CD4-positive, alpha-beta memory T cell (primary cell): ENCODE measurements at regions not wholly inside any gene's neighbourhood (a gene's known extent, or its start where the extent isn't known, plus 50 kb on each side); places are given as distances from the start of the nearest gene placed in this dataset.

Source experiments
- CTCF ChIA-PET: fragments of 350-600 bp; sonication (Branson Sonifier 250); formaldehyde crosslinking; loops from one replicate; lab custom pipeline; 2021; ENCODE audit warnings: inconsistent platforms; ENCODE audit not compliant: partially characterized antibody; lab: Charles Lee
- POLR2A ChIA-PET: fragments of 350-600 bp; sonication (Branson Sonifier 250); formaldehyde crosslinking; loops from one replicate; lab custom pipeline; 2021; ENCODE audit not compliant: partially characterized antibody; lab: Charles Lee
- DNase-seq, 5 donors: peaks; one replicate each; pipeline versions ENCODE4 v3.0.0 to v3.0.0-alpha.2; 2020 to 2022; ENCODE audit warnings: mixed read lengths in 1 of 5
- H3K27ac ChIP-seq: one replicate; pipeline ENCODE4 v1.7.0; 2013; ENCODE audit warnings: low read depth, low read length
- H3K27me3 ChIP-seq: 2 replicates; pipeline ENCODE4 v1.7.0; 2013; ENCODE audit warnings: mild to moderate bottlenecking, low read length, moderate library complexity; ENCODE audit not compliant: insufficient read depth
- H3K36me3 ChIP-seq: 2 replicates; pipeline ENCODE4 v1.7.0; 2013; ENCODE audit warnings: mild to moderate bottlenecking, low read length, moderate library complexity; ENCODE audit not compliant: insufficient read depth
- H3K4me1 ChIP-seq: 2 replicates; pipeline ENCODE4 v1.7.0; 2013; ENCODE audit warnings: mild to moderate bottlenecking, low read length, moderate library complexity; ENCODE audit not compliant: insufficient read depth
- H3K4me3 ChIP-seq, 2 donors: one replicate each; pipeline ENCODE4 v1.7.0; 2013; ENCODE audit warnings: low read length in 2 of 2, mild to moderate bottlenecking in 1 of 2
- H3K9me3 ChIP-seq, 2 donors: one replicate each; pipeline ENCODE4 v1.7.0; 2013; ENCODE audit warnings: low read length in 2 of 2, control low read depth in 1 of 2; ENCODE audit not compliant: control insufficient read depth in 1 of 2
- H3K27ac Mint-ChIP-seq, 7 donors: one replicate each; pipeline ENCODE4 v1.8.0; 2020 to 2021; ENCODE audit warnings: mixed read lengths in 7 of 7, mild to moderate bottlenecking in 6 of 7, inconsistent platforms in 3 of 7, moderate library complexity in 3 of 7
- H3K27me3 Mint-ChIP-seq, 2 donors: one replicate each; pipeline ENCODE4 v1.8.0; 2020 to 2021; ENCODE audit warnings: mixed read lengths in 2 of 2
- H3K36me3 Mint-ChIP-seq, 2 donors: one replicate each; pipeline ENCODE4 v1.8.0; 2020 to 2021; ENCODE audit warnings: mixed read lengths in 2 of 2, inconsistent platforms in 1 of 2, mild to moderate bottlenecking in 1 of 2
- H3K4me1 Mint-ChIP-seq, 4 donors: one replicate each; pipeline ENCODE4 v1.8.0; 2020 to 2021; ENCODE audit warnings: mixed read lengths in 4 of 4, mild to moderate bottlenecking in 1 of 4
- H3K4me3 Mint-ChIP-seq, 8 donors: one replicate each; pipeline ENCODE4 v1.8.0; 2020 to 2021; ENCODE audit warnings: mixed read lengths in 8 of 8, mild to moderate bottlenecking in 7 of 8, moderate library complexity in 6 of 8, inconsistent platforms in 3 of 8
- H3K9me3 Mint-ChIP-seq, 8 donors: one replicate each; pipeline ENCODE4 v1.8.0; 2020 to 2021; ENCODE audit warnings: mixed read lengths in 8 of 8, mild to moderate bottlenecking in 5 of 8, inconsistent platforms in 3 of 8, moderate library complexity in 1 of 8
- intact Hi-C: fragments of 100-400 bp; cut with micrococcal nuclease; formaldehyde crosslinking; loops from one replicate; pipeline ENCODE4 v1.15.1; 2023

GRCh38 chr21:18907076-18907475 lies 503.5 kb upstream of the TMPRSS15 start:
- peaks cover 0 to 13% (median 6%) of the 10 kb centered on the region in 8 donors for H3K9me3 Mint-ChIP-seq
- DNase-seq = no peak
- ChIA-PET CTCF (no interaction called here), POLR2A (no interaction called here)
- no peaks in the 10 kb centered on the region for H3K4me1 Mint-ChIP-seq
- H3K27ac Mint-ChIP-seq = no peak overlapping the region
- H3K27me3 Mint-ChIP-seq = no peaks in the 10 kb centered on the region
- H3K9me3 ChIP-seq = no peaks in the 10 kb centered on the region
- no peaks in the 10 kb centered on the region for H3K36me3 Mint-ChIP-seq
- intact Hi-C loops = no loop called here
- H3K27me3 ChIP-seq = no peaks in the 10 kb centered on the region
- no peak overlapping the region for H3K4me3 ChIP-seq
- H3K4me3 Mint-ChIP-seq = peak overlapping the region in 1 of 8 donors; percentile 6
- no peaks in the 10 kb centered on the region for H3K4me1 ChIP-seq
- no peaks in the 10 kb centered on the region for H3K36me3 ChIP-seq
- no peak overlapping the region for H3K27ac ChIP-seq

- Mint-ChIP-seq H3K9me3 (peaks cover 0 to 14% (median 7%) of the 10 kb centered on the region in 8 donors), H3K27ac (no peak overlapping the region), H3K36me3 (no peaks in the 10 kb centered on the region), H3K4me1 (no peaks in the 10 kb centered on the region), H3K4me3 (no peak overlapping the region), H3K27me3 (no peaks in the 10 kb centered on the region)
- DNase-seq = no peak
- Histone ChIP-seq H3K36me3 (no peaks in the 10 kb centered on the region), H3K4me3 (no peak overlapping the region), H3K4me1 (no peaks in the 10 kb centered on the region), H3K27ac (no peak overlapping the region), H3K9me3 (no peaks in the 10 kb centered on the region), H3K27me3 (no peaks in the 10 kb centered on the region)
- intact Hi-C loops = no loop called here
- CTCF ChIA-PET = no interaction called here
- POLR2A ChIA-PET = no interaction called here
These were observed 505.1 kb upstream of the TMPRSS15 start for GRCh38 chr21:18908641-18909040.

GRCh38 chr21:18913914-18914313 lies 510.3 kb upstream of the TMPRSS15 start:
- Histone ChIP-seq H3K4me1 (no peaks in the 10 kb centered on the region), H3K4me3 (no peak overlapping the region), H3K27me3 (no peaks in the 10 kb centered on the region), H3K27ac (no peak overlapping the region), H3K36me3 (no peaks in the 10 kb centered on the region), H3K9me3 (no peaks in the 10 kb centered on the region)
- no peaks in the 10 kb centered on the region for H3K4me1 Mint-ChIP-seq
- no peaks in the 10 kb centered on the region for H3K36me3 Mint-ChIP-seq
- DNase-seq = no peak
- no peaks in the 10 kb centered on the region for H3K27me3 Mint-ChIP-seq
- POLR2A ChIA-PET = no interaction called here
- no peak overlapping the region for H3K27ac Mint-ChIP-seq
- CTCF ChIA-PET = no interaction called here
- H3K9me3 Mint-ChIP-seq = peaks cover 0 to 20% (median 9%) of the 10 kb centered on the region in 8 donors
- intact Hi-C loops = no loop called here
- no peak overlapping the region for H3K4me3 Mint-ChIP-seq

GRCh38 chr21:18914570-18914969 lies 511.0 kb upstream of the TMPRSS15 start:
- DNase-seq = no peak
- Histone ChIP-seq H3K27ac (no peak overlapping the region), H3K27me3 (no peaks in the 10 kb centered on the region), H3K36me3 (no peaks in the 10 kb centered on the region), H3K4me1 (no peaks in the 10 kb centered on the region), H3K4me3 (no peak overlapping the region), H3K9me3 (no peaks in the 10 kb centered on the region)
- H3K27me3 Mint-ChIP-seq = no peaks in the 10 kb centered on the region
- peaks cover 0 to 20% (median 8%) of the 10 kb centered on the region in 8 donors for H3K9me3 Mint-ChIP-seq
- CTCF ChIA-PET = no interaction called here
- no peaks in the 10 kb centered on the region for H3K36me3 Mint-ChIP-seq
- no peak overlapping the region for H3K27ac Mint-ChIP-seq
- H3K4me3 Mint-ChIP-seq = no peak overlapping the region
- no peaks in the 10 kb centered on the region for H3K4me1 Mint-ChIP-seq
- POLR2A ChIA-PET = no interaction called here
- intact Hi-C loops = no loop called here

- peaks cover 0 to 15% (median 5%) of the 10 kb centered on the region in 8 donors for H3K9me3 Mint-ChIP-seq
- CTCF ChIA-PET = no interaction called here
These were observed 514.0 kb upstream of the TMPRSS15 start for GRCh38 chr21:18917622-18918021.

GRCh38 chr21:18931237-18931636 lies 527.7 kb upstream of the TMPRSS15 start:
- no peaks in the 10 kb centered on the region for H3K27me3 ChIP-seq
- Mint-ChIP-seq H3K9me3 (peaks cover 0 to 15% (median 5%) of the 10 kb centered on the region in 8 donors), H3K27ac (no peak overlapping the region), H3K4me1 (no peaks in the 10 kb centered on the region), H3K36me3 (no peaks in the 10 kb centered on the region), H3K27me3 (no peaks in the 10 kb centered on the region), H3K4me3 (no peak overlapping the region)
- no peaks in the 10 kb centered on the region for H3K4me1 ChIP-seq
- H3K4me3 ChIP-seq = no peak overlapping the region
- CTCF ChIA-PET = no interaction called here
- DNase-seq = no peak
- intact Hi-C loops = no loop called here
- no peaks in the 10 kb centered on the region for H3K9me3 ChIP-seq
- no peaks in the 10 kb centered on the region for H3K36me3 ChIP-seq
- no peak overlapping the region for H3K27ac ChIP-seq
- POLR2A ChIA-PET = no interaction called here

More at GRCh38 chr21:18917622-18918021, 514.0 kb upstream of the TMPRSS15 start:
- intact Hi-C loops = no loop called here
- POLR2A ChIA-PET = no interaction called here
- no peak overlapping the region for H3K27ac ChIP-seq
- H3K36me3 ChIP-seq = no peaks in the 10 kb centered on the region
- H3K4me3 Mint-ChIP-seq = no peak overlapping the region
- no peaks in the 10 kb centered on the region for H3K27me3 ChIP-seq
- no peaks in the 10 kb centered on the region for H3K4me1 ChIP-seq
- H3K36me3 Mint-ChIP-seq = no peaks in the 10 kb centered on the region
- DNase-seq = no peak
- H3K4me3 ChIP-seq = no peak overlapping the region
- H3K4me1 Mint-ChIP-seq = no peaks in the 10 kb centered on the region
- no peaks in the 10 kb centered on the region for H3K27me3 Mint-ChIP-seq
- H3K9me3 ChIP-seq = no peaks in the 10 kb centered on the region
- no peak overlapping the region for H3K27ac Mint-ChIP-seq

- Mint-ChIP-seq H3K36me3 (no peaks in the 10 kb centered on the region), H3K27ac (no peak overlapping the region)
- POLR2A ChIA-PET = no interaction called here
These were observed 533.8 kb upstream of the TMPRSS15 start for GRCh38 chr21:18937337-18937736.

GRCh38 chr21:18940791-18941190 lies 537.2 kb upstream of the TMPRSS15 start:
- Mint-ChIP-seq H3K9me3 (peaks cover 0 to 10% (median 5%) of the 10 kb centered on the region in 8 donors), H3K27me3 (no peaks in the 10 kb centered on the region), H3K4me1 (no peaks in the 10 kb centered on the region), H3K27ac (no peak overlapping the region), H3K36me3 (no peaks in the 10 kb centered on the region), H3K4me3 (no peak overlapping the region)
- Histone ChIP-seq H3K9me3 (no peaks in the 10 kb centered on the region), H3K27ac (no peak overlapping the region), H3K4me3 (no peak overlapping the region), H3K4me1 (no peaks in the 10 kb centered on the region), H3K36me3 (no peaks in the 10 kb centered on the region), H3K27me3 (no peaks in the 10 kb centered on the region)
- no peak for DNase-seq
- ChIA-PET CTCF (no interaction called here), POLR2A (no interaction called here)
- intact Hi-C loops = no loop called here

More at GRCh38 chr21:18937337-18937736, 533.8 kb upstream of the TMPRSS15 start:
- Histone ChIP-seq H3K4me1 (no peaks in the 10 kb centered on the region), H3K27ac (no peak overlapping the region), H3K9me3 (no peaks in the 10 kb centered on the region), H3K27me3 (no peaks in the 10 kb centered on the region), H3K36me3 (no peaks in the 10 kb centered on the region), H3K4me3 (no peak overlapping the region)
- H3K9me3 Mint-ChIP-seq = peaks cover 2 to 8% (median 4%) of the 10 kb centered on the region in 8 donors
- H3K4me3 Mint-ChIP-seq = no peak overlapping the region
- H3K4me1 Mint-ChIP-seq = no peaks in the 10 kb centered on the region
- DNase-seq = no peak
- H3K27me3 Mint-ChIP-seq = no peaks in the 10 kb centered on the region
- intact Hi-C loops = no loop called here
- CTCF ChIA-PET = no interaction called here
